ENCODE measurements at regions not wholly inside any gene's neighbourhood (a gene's known extent, or its start where the extent isn't known, plus 50 kb on each side); places are given as distances from the start of the nearest gene placed in this dataset.

DNA sequence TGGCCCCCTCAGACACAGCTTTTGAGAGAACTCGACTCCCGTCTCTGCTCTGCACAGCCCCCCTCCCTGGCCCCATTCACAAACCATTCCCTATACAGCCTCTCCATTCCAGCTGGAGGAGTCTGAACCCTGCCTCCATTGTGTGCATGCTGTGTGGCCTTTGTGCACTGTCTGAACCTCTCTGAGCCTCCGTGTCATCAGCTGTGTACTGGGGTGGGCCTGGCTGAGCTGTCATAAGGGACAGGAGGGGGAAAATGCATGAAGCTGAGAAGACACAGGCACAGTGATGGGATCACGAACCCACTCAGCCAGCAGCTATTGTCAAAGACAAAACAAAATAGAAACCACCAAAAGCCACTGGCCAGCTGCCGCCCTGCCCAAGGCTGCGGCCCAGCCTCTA lies 130.8 kb downstream of the RFLNA start:
- TF ChIP-seq EZH2phosphoT487 (IDR thresholded peaks at IDR 0.05; ENCODE audit: borderline replicate concordance, low read length) = no peak
- TF ChIP-seq, protein P1, sequence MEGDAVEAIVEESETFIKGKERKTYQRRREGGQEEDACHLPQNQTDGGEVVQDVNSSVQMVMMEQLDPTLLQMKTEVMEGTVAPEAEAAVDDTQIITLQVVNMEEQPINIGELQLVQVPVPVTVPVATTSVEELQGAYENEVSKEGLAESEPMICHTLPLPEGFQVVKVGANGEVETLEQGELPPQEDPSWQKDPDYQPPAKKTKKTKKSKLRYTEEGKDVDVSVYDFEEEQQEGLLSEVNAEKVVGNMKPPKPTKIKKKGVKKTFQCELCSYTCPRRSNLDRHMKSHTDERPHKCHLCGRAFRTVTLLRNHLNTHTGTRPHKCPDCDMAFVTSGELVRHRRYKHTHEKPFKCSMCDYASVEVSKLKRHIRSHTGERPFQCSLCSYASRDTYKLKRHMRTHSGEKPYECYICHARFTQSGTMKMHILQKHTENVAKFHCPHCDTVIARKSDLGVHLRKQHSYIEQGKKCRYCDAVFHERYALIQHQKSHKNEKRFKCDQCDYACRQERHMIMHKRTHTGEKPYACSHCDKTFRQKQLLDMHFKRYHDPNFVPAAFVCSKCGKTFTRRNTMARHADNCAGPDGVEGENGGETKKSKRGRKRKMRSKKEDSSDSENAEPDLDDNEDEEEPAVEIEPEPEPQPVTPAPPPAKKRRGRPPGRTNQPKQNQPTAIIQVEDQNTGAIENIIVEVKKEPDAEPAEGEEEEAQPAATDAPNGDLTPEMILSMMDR (IDR thresholded peaks at IDR 0.05; ENCODE audit: low read depth, low read length, poor library complexity, severe bottlenecking) = no peak
- H3K9me2 ChIP-seq (replicated peaks; ENCODE audit: control insufficient read depth, low read length) = no peaks in the 10 kb centered on the region
- no peaks in the 10 kb centered on the region for H3K79me2 ChIP-seq (ENCODE audit: control insufficient read depth, low read length)
- H3F3A ChIP-seq (ENCODE audit: control insufficient read depth, insufficient read depth) = no peaks in the 10 kb centered on the region
- H3K4me1 ChIP-seq (ENCODE audit: control insufficient read depth, low read length) = no peaks in the 10 kb centered on the region
- H3K4me2 ChIP-seq (ENCODE audit: low read length) = no peak overlapping the region
- H3K27ac ChIP-seq (ENCODE audit: low read depth, low read length) = no peak overlapping the region
- no peaks in the 10 kb centered on the region for H3K9me3 ChIP-seq (ENCODE audit: control insufficient read depth, insufficient read depth, low read length)
- H3K27me3 ChIP-seq (ENCODE audit: control insufficient read depth, low read length) = no peaks in the 10 kb centered on the region
- H4K20me1 ChIP-seq (ENCODE audit: control insufficient read depth, insufficient read depth, low read depth, low read length) = no peaks in the 10 kb centered on the region
- H3K4me3 ChIP-seq (ENCODE audit: low read length) = no peak overlapping the region
- peaks cover 11% of the 10 kb centered on the region for H3K36me3 ChIP-seq (ENCODE audit: control insufficient read depth, low read length)

DNA sequence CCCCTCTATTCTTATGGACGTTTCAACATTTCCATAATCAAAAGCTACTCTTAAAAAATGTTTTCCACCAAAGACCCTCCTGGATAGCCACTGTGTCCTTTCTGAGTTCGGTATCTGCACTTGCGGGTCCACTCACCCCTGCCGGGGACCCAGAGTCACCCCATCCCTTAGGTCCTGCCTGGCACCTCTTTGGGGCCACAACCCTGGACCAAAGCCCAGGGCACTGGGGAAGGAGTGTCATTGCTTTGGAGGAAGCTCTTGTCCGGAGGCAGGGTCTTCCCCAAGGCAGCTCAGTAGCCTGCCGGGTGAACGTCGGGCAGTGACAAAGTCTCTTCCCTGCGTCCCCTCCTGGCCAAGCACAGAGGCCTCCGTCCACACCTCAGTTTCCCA lies 129.6 kb downstream of the RFLNA start:
- H3K27me3 ChIP-seq (ENCODE audit: control insufficient read depth, low read length) = no peaks in the 10 kb centered on the region
- no peaks in the 10 kb centered on the region for H3K79me2 ChIP-seq (ENCODE audit: control insufficient read depth, low read length)
- peaks cover 9% of the 10 kb centered on the region; the same call in 1 of the 2 replicates for H3K36me3 ChIP-seq (ENCODE audit: control insufficient read depth, low read length)
- H3F3A ChIP-seq (ENCODE audit: control insufficient read depth, insufficient read depth) = no peaks in the 10 kb centered on the region
- H3K9me3 ChIP-seq (ENCODE audit: control insufficient read depth, insufficient read depth, low read length) = no peaks in the 10 kb centered on the region
- no peaks in the 10 kb centered on the region for H3K4me1 ChIP-seq (ENCODE audit: control insufficient read depth, low read length)
- H3K4me3 ChIP-seq (ENCODE audit: low read length) = no peak overlapping the region
- no peaks in the 10 kb centered on the region for H4K20me1 ChIP-seq (ENCODE audit: control insufficient read depth, insufficient read depth, low read depth, low read length)
- no peak for TF ChIP-seq EZH2phosphoT487 (IDR thresholded peaks at IDR 0.05; ENCODE audit: borderline replicate concordance, low read length)
- TF ChIP-seq, protein P1 (IDR thresholded peaks at IDR 0.05; ENCODE audit: low read depth, low read length, poor library complexity, severe bottlenecking) = no peak
- H3K27ac ChIP-seq (ENCODE audit: low read depth, low read length) = no peak overlapping the region
- H3K4me2 ChIP-seq (ENCODE audit: low read length) = no peak overlapping the region
- H3K9me2 ChIP-seq (replicated peaks; ENCODE audit: control insufficient read depth, low read length) = no peaks in the 10 kb centered on the region

DNA sequence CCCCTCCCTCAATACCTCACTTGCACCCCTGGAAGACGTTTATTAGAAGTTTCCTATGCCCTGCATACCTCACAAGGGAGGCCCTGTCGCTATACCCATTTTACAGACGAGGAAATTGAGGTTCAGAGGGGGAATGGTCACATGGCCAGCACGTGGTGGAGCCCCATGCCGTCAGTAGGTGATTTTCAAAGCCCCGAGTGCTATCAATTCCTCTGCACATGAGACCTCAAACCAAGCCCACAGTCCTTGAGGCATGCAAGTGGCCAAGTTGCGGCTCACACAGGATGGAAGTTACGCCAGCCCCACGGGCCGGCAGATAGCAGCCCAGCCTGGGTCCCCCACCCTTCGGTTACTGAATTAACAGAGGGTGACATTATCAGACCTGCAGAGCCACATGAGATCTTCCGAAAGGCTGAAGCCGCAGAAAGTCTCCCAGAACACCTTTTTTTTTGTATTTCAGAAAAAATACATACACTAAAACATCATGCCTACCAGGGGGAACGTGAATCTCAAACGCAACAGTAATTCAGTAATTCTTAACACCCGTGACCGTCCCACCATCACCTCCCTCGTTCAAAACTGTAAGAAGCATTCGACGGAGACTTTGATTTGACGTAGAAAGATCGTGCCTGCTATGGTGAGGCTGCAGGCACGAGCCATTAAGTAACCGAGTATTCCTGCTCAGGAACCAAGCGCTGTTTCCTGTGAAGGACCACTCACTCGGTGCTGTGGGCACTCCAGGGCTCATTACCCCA lies 129.0 kb downstream of the RFLNA start:
- no peaks in the 10 kb centered on the region for H3K4me1 ChIP-seq (ENCODE audit: control insufficient read depth, low read length)
- no peaks in the 10 kb centered on the region for H4K20me1 ChIP-seq (ENCODE audit: control insufficient read depth, insufficient read depth, low read depth, low read length)
- H3K27me3 ChIP-seq (ENCODE audit: control insufficient read depth, low read length) = no peaks in the 10 kb centered on the region
- no peak overlapping the region for H3K4me2 ChIP-seq (ENCODE audit: low read length)
- no peak overlapping the region for H3K27ac ChIP-seq (ENCODE audit: low read depth, low read length)
- H3K36me3 ChIP-seq (ENCODE audit: control insufficient read depth, low read length) = peaks cover 10% of the 10 kb centered on the region; the same call in 1 of the 2 replicates
- TF ChIP-seq EZH2phosphoT487 (IDR thresholded peaks at IDR 0.05; ENCODE audit: borderline replicate concordance, low read length) = no peak
- H3K9me3 ChIP-seq (ENCODE audit: control insufficient read depth, insufficient read depth, low read length) = no peaks in the 10 kb centered on the region
- no peaks in the 10 kb centered on the region for H3K9me2 ChIP-seq (replicated peaks; ENCODE audit: control insufficient read depth, low read length)
- no peaks in the 10 kb centered on the region for H3K79me2 ChIP-seq (ENCODE audit: control insufficient read depth, low read length)
- H3K4me3 ChIP-seq (ENCODE audit: low read length) = no peak overlapping the region
- no peaks in the 10 kb centered on the region for H3F3A ChIP-seq (ENCODE audit: control insufficient read depth, insufficient read depth)
